ENCODE measurements at regions not wholly inside any gene's neighbourhood (a gene's known extent, or its start where the extent isn't known, plus 50 kb on each side); places are given as distances from the start of the nearest gene placed in this dataset.

DNA sequence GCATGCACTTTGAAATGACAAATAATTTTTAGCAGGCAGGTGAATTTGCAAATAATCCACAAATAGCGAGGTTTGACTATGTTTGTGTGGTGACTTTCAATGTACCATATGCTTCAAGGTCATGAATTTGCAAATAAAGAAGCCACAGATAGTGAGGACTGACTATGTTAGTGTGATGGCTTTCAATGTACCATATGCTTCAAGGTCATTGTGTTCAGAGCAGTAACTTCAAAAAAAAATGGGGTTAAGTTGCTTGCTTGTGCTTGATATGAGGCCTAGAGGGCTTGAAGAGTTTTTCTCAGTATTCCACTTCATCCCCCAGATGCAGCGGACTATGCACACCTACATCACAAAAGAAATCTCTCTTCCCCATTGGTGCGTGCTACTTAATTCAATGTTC lies 602.9 kb upstream of the LRRTM4 start:
- no peak for DNase-seq (ENCODE audit: low spot score)
- TF ChIP-seq, protein P1, sequence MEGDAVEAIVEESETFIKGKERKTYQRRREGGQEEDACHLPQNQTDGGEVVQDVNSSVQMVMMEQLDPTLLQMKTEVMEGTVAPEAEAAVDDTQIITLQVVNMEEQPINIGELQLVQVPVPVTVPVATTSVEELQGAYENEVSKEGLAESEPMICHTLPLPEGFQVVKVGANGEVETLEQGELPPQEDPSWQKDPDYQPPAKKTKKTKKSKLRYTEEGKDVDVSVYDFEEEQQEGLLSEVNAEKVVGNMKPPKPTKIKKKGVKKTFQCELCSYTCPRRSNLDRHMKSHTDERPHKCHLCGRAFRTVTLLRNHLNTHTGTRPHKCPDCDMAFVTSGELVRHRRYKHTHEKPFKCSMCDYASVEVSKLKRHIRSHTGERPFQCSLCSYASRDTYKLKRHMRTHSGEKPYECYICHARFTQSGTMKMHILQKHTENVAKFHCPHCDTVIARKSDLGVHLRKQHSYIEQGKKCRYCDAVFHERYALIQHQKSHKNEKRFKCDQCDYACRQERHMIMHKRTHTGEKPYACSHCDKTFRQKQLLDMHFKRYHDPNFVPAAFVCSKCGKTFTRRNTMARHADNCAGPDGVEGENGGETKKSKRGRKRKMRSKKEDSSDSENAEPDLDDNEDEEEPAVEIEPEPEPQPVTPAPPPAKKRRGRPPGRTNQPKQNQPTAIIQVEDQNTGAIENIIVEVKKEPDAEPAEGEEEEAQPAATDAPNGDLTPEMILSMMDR (IDR thresholded peaks at IDR 0.05; ENCODE audit: extremely low read depth, missing control alignments) = no peak

DNA sequence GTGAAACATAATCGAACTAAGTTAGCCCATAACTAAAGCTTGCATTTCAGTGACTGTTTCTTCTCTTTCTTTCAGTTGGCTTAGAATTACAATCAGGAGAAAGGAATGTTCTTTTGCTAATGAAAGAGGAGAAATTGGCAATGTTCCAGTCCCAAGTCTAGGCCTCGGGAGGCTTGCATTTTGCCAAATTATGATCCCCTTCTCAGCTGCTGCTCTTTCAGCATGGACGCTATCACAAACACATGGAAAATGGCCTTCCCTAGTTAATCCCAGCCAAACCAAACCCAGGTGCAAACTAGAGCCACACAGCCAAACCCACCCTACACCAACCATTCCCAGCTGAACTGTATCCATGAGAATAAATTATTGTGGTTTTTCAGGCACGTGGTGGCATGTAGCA lies 605.2 kb upstream of the LRRTM4 start:
- TF ChIP-seq, protein P1 (IDR thresholded peaks at IDR 0.05; ENCODE audit: extremely low read depth, missing control alignments) = no peak
- no peak for DNase-seq (ENCODE audit: low spot score)

DNA sequence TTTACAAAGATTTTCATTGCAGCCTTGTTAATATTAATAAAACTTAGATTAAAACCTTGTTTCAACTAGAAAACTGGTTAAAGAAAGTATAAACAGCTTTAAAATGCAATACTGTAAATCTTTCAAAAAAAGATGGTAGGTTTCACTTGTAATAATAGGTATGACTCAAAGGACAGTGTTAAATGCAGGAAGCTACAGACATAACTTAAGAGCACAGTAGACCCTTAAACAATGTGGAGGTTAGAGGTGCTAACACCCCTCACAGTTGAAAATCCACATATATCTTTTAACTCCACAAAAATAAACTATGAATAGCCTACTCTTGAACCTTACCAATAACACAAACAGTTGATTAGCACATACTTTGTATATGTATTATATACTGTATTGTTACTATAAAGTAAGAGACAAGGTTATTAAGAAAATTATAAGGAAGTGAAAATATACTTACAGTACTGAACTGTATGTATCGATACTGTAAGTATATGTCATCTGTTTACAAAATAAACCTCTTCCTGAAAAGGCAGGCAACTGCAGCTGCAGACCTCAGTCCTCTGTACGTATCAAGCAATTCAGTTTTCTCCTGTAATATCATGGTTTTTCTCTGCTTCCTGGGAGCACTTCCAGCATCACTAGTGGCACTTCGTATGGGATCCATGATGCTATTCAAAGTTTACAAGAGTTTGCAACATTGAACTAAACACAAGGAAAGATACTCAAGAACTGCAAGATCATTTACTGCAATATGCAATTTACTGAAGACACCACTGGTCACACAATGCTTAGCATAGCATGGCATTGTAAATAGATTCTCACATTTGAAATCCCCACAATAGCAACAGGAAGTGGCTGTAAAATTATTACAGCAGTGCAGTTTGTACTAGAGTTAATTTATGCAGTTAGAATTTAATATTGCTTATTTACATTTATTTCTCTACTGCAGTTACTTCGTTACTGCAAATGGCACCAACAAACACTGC lies 610.5 kb upstream of the LRRTM4 start:
- TF ChIP-seq, protein P1 (IDR thresholded peaks at IDR 0.05; ENCODE audit: extremely low read depth, missing control alignments) = no peak
- DNase-seq (ENCODE audit: low spot score) = no peak

DNA sequence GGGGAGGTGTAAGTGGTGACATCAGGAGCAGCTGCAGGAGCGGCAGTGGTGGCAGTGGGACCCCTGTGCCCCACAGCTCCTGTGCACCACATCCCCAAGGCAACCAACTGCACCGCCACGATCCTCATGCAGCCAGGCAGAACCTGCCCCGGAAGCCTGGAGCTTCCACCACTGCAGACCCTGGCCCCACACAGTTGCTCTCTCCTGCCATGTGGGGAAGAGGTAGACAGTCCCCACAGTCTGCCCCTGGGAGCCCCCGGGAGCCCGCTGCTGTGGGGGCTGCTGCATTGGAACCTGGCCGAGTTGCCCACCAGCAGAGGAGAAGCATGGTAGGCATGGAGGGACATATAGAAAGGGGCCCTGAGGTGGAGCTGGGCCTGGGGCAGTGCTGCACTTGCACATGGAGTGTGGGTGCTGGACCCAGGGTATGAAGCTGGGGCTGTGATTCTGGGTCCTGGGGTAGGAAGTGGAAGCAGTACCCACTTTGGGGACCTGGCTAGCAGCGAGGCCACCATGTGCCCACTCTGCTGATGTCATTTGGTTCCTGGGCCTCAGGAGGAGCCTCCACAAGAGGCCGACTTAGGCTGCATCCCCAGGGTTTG lies 623.3 kb upstream of the LRRTM4 start:
- TF ChIP-seq, protein P1 (IDR thresholded peaks at IDR 0.05; ENCODE audit: extremely low read depth, missing control alignments) = no peak

DNA sequence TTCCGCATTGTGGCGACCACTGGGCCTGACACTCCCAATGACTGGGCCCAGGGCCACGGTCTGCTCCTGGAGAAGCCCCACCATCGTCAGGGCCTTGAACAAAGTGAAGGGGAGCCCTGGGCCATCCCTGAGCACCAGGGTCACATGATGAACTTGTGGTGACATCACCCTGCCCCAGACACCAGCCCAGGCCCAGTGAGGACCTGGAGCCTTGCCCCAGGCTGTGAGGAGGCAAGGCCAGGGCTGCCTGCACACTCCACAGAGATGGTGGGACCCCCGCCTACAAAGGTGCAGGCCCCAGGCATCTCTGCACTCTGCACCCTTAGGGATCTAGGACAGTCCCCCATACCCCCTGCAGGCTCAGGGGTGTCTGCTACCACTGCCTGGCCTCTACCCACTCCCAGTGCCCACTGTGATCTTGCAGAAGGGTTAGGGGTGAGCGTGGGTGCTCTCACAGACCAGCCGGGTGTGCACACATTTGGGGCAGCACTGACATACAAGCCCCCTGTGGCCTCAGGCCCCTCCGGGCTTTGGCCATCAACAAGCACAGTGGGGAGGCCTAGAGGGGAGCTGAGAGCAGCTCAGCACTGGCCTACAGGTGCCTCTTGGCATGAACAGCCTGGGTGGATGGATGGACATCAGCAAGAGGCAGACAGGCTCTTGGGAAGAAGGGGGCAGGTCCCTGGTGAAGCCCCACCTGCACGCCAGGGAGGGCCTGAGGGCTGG lies 624.0 kb upstream of the LRRTM4 start:
- TF ChIP-seq, protein P1 (IDR thresholded peaks at IDR 0.05; ENCODE audit: extremely low read depth, missing control alignments) = no peak
- no peak for DNase-seq (ENCODE audit: low spot score)

More for the DNA sequence above, 623.3 kb upstream of the LRRTM4 start:
- no peak for DNase-seq (ENCODE audit: low spot score)

DNA sequence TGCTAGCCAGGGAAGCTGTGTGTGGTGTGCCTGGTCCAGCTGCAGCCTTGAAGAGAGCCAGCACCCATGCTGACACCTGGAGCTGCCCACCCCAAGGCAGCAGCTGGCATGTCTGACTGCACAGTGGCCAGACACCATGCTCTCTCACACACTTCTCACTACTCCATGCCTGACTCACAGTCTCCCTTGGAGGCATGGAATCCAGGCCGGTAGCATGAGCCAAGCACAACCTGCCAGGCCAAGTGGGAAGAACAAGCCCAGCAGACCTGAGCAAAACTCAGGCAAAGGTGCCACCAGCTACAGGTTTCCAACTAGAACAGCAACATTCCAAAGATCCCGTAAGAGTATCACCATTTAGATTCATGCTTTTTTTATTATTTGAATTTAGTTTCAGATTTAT lies 625.3 kb upstream of the LRRTM4 start:
- TF ChIP-seq, protein P1 (IDR thresholded peaks at IDR 0.05; ENCODE audit: extremely low read depth, missing control alignments) = no peak
- no peak for DNase-seq (ENCODE audit: low spot score)

Measured in GM20000 (cell line).